Urinary bladder (tissue), 3 donors: ENCODE measurements at regions not wholly inside any gene's neighbourhood (a gene's known extent, or its start where the extent isn't known, plus 50 kb on each side); places are given as distances from the start of the nearest gene placed in this dataset.

Experiments used
- DNase-seq: peaks from one replicate; pipeline ENCODE4 v3.0.0-alpha.2; 2015; ENCODE audit errors: extremely low spot score
- H3K27ac ChIP-seq: one replicate; pipeline ENCODE4 v1.5.1; 2013; ENCODE audit warnings: low read depth, mild to moderate bottlenecking, moderate library complexity
- H3K36me3 ChIP-seq: one replicate; pipeline ENCODE4 v1.6.1; 2013; ENCODE audit warnings: mild to moderate bottlenecking, moderate library complexity; ENCODE audit not compliant: insufficient read depth
- H3K4me1 ChIP-seq: one replicate; pipeline ENCODE4 v1.6.1; 2013; ENCODE audit warnings: mild to moderate bottlenecking, moderate library complexity; ENCODE audit not compliant: insufficient read depth
- H3K4me3 ChIP-seq: one replicate; pipeline ENCODE4 v1.5.1; 2013; ENCODE audit warnings: low read depth, low read length
- WGBS: extraction: QIAGEN DNeasy Blood & Tissue Kit; methylation state at CpG from one replicate; pipeline ENCODE4 v1.1.7; 2013; 5-methylcytosine and 5-hydroxymethylcytosine counted together
- donor health status: healthy with polysubstance abuse.
- donor health status: healthy.

GRCh38 chr4:108331905-108332632, 163.3 kb upstream of the LEF1 start:
- H3K27ac ChIP-seq: no peak overlapping the region
- H3K36me3 ChIP-seq: no peaks in the 10 kb centered on the region
- H3K4me3 ChIP-seq: no peak overlapping the region
- no peak for DNase-seq
- H3K4me1 ChIP-seq: no peaks in the 10 kb centered on the region
- 53% methylated on average over 5 of the region's 5 CpGs for WGBS

- no peaks in the 10 kb centered on the region for H3K36me3 ChIP-seq
- WGBS: 89% methylated on average over 2 of the region's 2 CpGs
- no peak overlapping the region for H3K4me3 ChIP-seq
- no peaks in the 10 kb centered on the region for H3K4me1 ChIP-seq
- DNase-seq: no peak
- no peak overlapping the region for H3K27ac ChIP-seq
Measured at GRCh38 chr4:108328383-108328732, 159.6 kb upstream of the LEF1 start.

- DNase-seq: no peak
- Histone ChIP-seq H3K27ac (no peak overlapping the region), H3K36me3 (no peaks in the 10 kb centered on the region), H3K4me3 (no peak overlapping the region), H3K4me1 (no peaks in the 10 kb centered on the region)
- WGBS: 86% methylated on average over 7 of the region's 7 CpGs
Measured at GRCh38 chr4:108327642-108328382, 159.1 kb upstream of the LEF1 start.

- no peak for DNase-seq
- Histone ChIP-seq H3K4me1 (no peaks in the 10 kb centered on the region), H3K4me3 (no peak overlapping the region), H3K36me3 (no peaks in the 10 kb centered on the region), H3K27ac (no peak overlapping the region)
- 89% methylated on average over 1 of the region's 1 CpG for WGBS
Measured at GRCh38 chr4:108325561-108325960, 156.8 kb upstream of the LEF1 start.

- no peak overlapping the region for H3K27ac ChIP-seq
- no peak overlapping the region for H3K4me3 ChIP-seq
- 76% methylated on average over 1 of the region's 1 CpG for WGBS
- DNase-seq: no peak
- H3K4me1 ChIP-seq: no peaks in the 10 kb centered on the region
- no peaks in the 10 kb centered on the region for H3K36me3 ChIP-seq
Measured at GRCh38 chr4:108324450-108324849, 155.7 kb upstream of the LEF1 start.

- Histone ChIP-seq H3K4me3 (no peak overlapping the region), H3K4me1 (no peaks in the 10 kb centered on the region), H3K27ac (no peak overlapping the region), H3K36me3 (no peaks in the 10 kb centered on the region)
- no peak for DNase-seq
- 79% methylated on average over 4 of the region's 4 CpGs for WGBS
Measured at GRCh38 chr4:108322497-108322896, 153.8 kb upstream of the LEF1 start.

- no peak overlapping the region for H3K4me3 ChIP-seq
- H3K4me1 ChIP-seq: no peaks in the 10 kb centered on the region
- 37% methylated on average over 1 of the region's 1 CpG for WGBS
- no peak for DNase-seq
- H3K36me3 ChIP-seq: no peaks in the 10 kb centered on the region
- H3K27ac ChIP-seq: no peak overlapping the region
Measured at GRCh38 chr4:108320061-108320460, 151.3 kb upstream of the LEF1 start.

GRCh38 chr4:108317377-108317776, 148.6 kb upstream of the LEF1 start:
- Histone ChIP-seq H3K36me3 (no peaks in the 10 kb centered on the region), H3K4me1 (no peaks in the 10 kb centered on the region), H3K4me3 (no peak overlapping the region), H3K27ac (no peak overlapping the region)
- 95% methylated on average over 1 of the region's 1 CpG for WGBS
- no peak for DNase-seq

- no peak for DNase-seq
- WGBS: 81% methylated on average over 3 of the region's 3 CpGs
- no peak overlapping the region for H3K27ac ChIP-seq
- no peaks in the 10 kb centered on the region for H3K36me3 ChIP-seq
- no peaks in the 10 kb centered on the region for H3K4me1 ChIP-seq
- H3K4me3 ChIP-seq: no peak overlapping the region
Measured at GRCh38 chr4:108315694-108316093, 147.0 kb upstream of the LEF1 start.

GRCh38 chr4:108314900-108315589, 146.3 kb upstream of the LEF1 start:
- 67% methylated on average over 8 of the region's 8 CpGs for WGBS

GRCh38 chr4:108313546-108314339, 145.0 kb upstream of the LEF1 start:
- Histone ChIP-seq H3K36me3 (no peaks in the 10 kb centered on the region), H3K4me3 (no peak overlapping the region), H3K4me1 (no peaks in the 10 kb centered on the region), H3K27ac (no peak overlapping the region)
- WGBS: 84% methylated on average over 5 of the region's 5 CpGs
- DNase-seq: no peak

More at GRCh38 chr4:108314900-108315589, 146.3 kb upstream of the LEF1 start:
- Histone ChIP-seq H3K4me1 (no peaks in the 10 kb centered on the region), H3K27ac (no peak overlapping the region), H3K4me3 (no peak overlapping the region), H3K36me3 (no peaks in the 10 kb centered on the region)
- no peak for DNase-seq

- 68% methylated on average over 1 of the region's 1 CpG for WGBS
- no peaks in the 10 kb centered on the region for H3K4me1 ChIP-seq
- DNase-seq: no peak
- no peak overlapping the region for H3K27ac ChIP-seq
- no peaks in the 10 kb centered on the region for H3K36me3 ChIP-seq
- H3K4me3 ChIP-seq: no peak overlapping the region
Measured at GRCh38 chr4:108311313-108311712, 142.6 kb upstream of the LEF1 start.

- WGBS: 60% methylated on average over 5 of the region's 5 CpGs
Measured at GRCh38 chr4:108303488-108304177, 134.9 kb upstream of the LEF1 start.

More at GRCh38 chr4:108303488-108304177, 134.9 kb upstream of the LEF1 start:
- H3K36me3 ChIP-seq: no peaks in the 10 kb centered on the region
- DNase-seq: no peak
- no peaks in the 10 kb centered on the region for H3K4me1 ChIP-seq
- no peak overlapping the region for H3K27ac ChIP-seq
- no peak overlapping the region for H3K4me3 ChIP-seq
